Fibroblast of villous mesenchyme (primary cell): ENCODE measurements at regions not wholly inside any gene's neighbourhood (a gene's known extent, or its start where the extent isn't known, plus 50 kb on each side); places are given as distances from the start of the nearest gene placed in this dataset.

ENCODE experiments used
- DNase-seq: peaks from one replicate; pipeline ENCODE4 v3.0.0-alpha.2; 2010; ENCODE audit warnings: low read depth
- H3K4me3 ChIP-seq: 2 replicates; pipeline ENCODE4 v1.5.1; 2011; ENCODE audit warnings: low read depth, mild to moderate bottlenecking, low read length
- CTCF ChIP-seq: IDR thresholded peaks from 2 replicates; pipeline ENCODE4 v1.5.1; 2012; ENCODE audit warnings: low read depth, mild to moderate bottlenecking, low read length; ENCODE audit not compliant: insufficient read depth

- TF ChIP-seq CTCF = no peak
- no peak for DNase-seq
- H3K4me3 ChIP-seq = no peak overlapping the region
These were observed 99.7 kb upstream of the BOD1 start for GRCh38 chr5:173716058-173716682.

- no peak for DNase-seq
- H3K4me3 ChIP-seq = no peak overlapping the region
- no peak for TF ChIP-seq CTCF
These were observed 101.5 kb upstream of the BOD1 start for GRCh38 chr5:173717959-173718358.

GRCh38 chr5:173718469-173718868 lies 102.0 kb upstream of the BOD1 start:
- TF ChIP-seq CTCF = no peak
- H3K4me3 ChIP-seq = no peak overlapping the region
- DNase-seq = no peak

GRCh38 chr5:173719731-173720082 lies 103.3 kb upstream of the BOD1 start:
- no peak overlapping the region for H3K4me3 ChIP-seq
- no peak for TF ChIP-seq CTCF
- no peak for DNase-seq

- H3K4me3 ChIP-seq = no peak overlapping the region
- TF ChIP-seq CTCF = no peak
- no peak for DNase-seq
These were observed 104.0 kb upstream of the BOD1 start for GRCh38 chr5:173720286-173720952.

GRCh38 chr5:173720953-173721600 lies 104.6 kb upstream of the BOD1 start:
- no peak for TF ChIP-seq CTCF
- DNase-seq = no peak

More at GRCh38 chr5:173720953-173721600, 104.6 kb upstream of the BOD1 start:
- H3K4me3 ChIP-seq = no peak overlapping the region
